SK-N-SH treated with all-trans-retinoic acid at 6 μM for 48 hours (cell line): ENCODE measurements at regions not wholly inside any gene's neighbourhood (a gene's known extent, or its start where the extent isn't known, plus 50 kb on each side); places are given as distances from the start of the nearest gene placed in this dataset.

Source experiments
- ATAC-seq: fragments of 200-7000 bp; cut with Tn5 transposase; 3 replicates; pipeline ENCODE4 v1.9.1; 2020; ENCODE audit warnings: mild to moderate bottlenecking, moderate library complexity
- ARNTL ChIP-seq: fragments of 450-650 bp; formaldehyde crosslinking; IDR thresholded peaks from 2 replicates; pipeline ENCODE4 v1.5.0; 2020; ENCODE audit warnings: low read depth, mild to moderate bottlenecking, moderate library complexity, borderline replicate concordance
- BACH2 ChIP-seq: fragments of 250-450 bp; sonication (Bioruptor Pico); IDR thresholded peaks from 2 replicates; pipeline ENCODE4 v1.9.0; 2021; ENCODE audit warnings: mild to moderate bottlenecking, borderline replicate concordance
- CSDC2 ChIP-seq: fragments of 250-450 bp; sonication (Bioruptor Pico); IDR thresholded peaks from 2 replicates; pipeline ENCODE4 v1.5.0; 2020; ENCODE audit warnings: mild to moderate bottlenecking, moderate library complexity
- ESRRG ChIP-seq: fragments of 250-450 bp; sonication (Bioruptor Pico); IDR thresholded peaks from 2 replicates; pipeline ENCODE4 v1.6.1; 2021; ENCODE audit warnings: mild to moderate bottlenecking
- GLIS3 ChIP-seq: fragments of 250-450 bp; sonication (Bioruptor Pico); IDR thresholded peaks from 2 replicates; pipeline ENCODE4 v1.5.0; 2020; ENCODE audit warnings: mild to moderate bottlenecking, moderate library complexity
- ISL1 ChIP-seq: fragments of 250-450 bp; sonication (Bioruptor Pico); IDR thresholded peaks from 2 replicates; pipeline ENCODE4 v2.1.2; 2022; ENCODE audit warnings: mild to moderate bottlenecking, moderate library complexity
- OSR1 ChIP-seq: fragments of 250-450 bp; sonication (Bioruptor Pico); IDR thresholded peaks from 2 replicates; pipeline ENCODE4 v1.8.0; 2022; ENCODE audit warnings: moderate library complexity, mild to moderate bottlenecking, inconsistent platforms
- PPARA ChIP-seq: fragments of 250-450 bp; sonication (Bioruptor Pico); IDR thresholded peaks from 2 replicates; pipeline ENCODE4 v1.5.0; 2020; ENCODE audit warnings: mild to moderate bottlenecking, borderline replicate concordance
- TCF4 ChIP-seq: fragments of 250-450 bp; sonication (Bioruptor Pico); IDR thresholded peaks from 2 replicates; pipeline ENCODE4 v1.8.0; 2021; ENCODE audit warnings: mild to moderate bottlenecking, moderate library complexity, borderline replicate concordance
- TOX ChIP-seq: fragments of 250-450 bp; sonication (Bioruptor Pico); IDR thresholded peaks from 2 replicates; pipeline ENCODE4 v1.8.0; 2021; ENCODE audit warnings: mild to moderate bottlenecking, moderate library complexity, borderline replicate concordance
- ZC3H10 ChIP-seq: fragments of 250-450 bp; sonication (Bioruptor Pico); IDR thresholded peaks from 2 replicates; pipeline ENCODE4 v1.5.1; 2021; ENCODE audit warnings: mild to moderate bottlenecking, moderate library complexity
- ZFP3 ChIP-seq: fragments of 250-450 bp; sonication (Bioruptor Pico); IDR thresholded peaks from 2 replicates; pipeline ENCODE4 v1.5.0; 2020; ENCODE audit warnings: mild to moderate bottlenecking, moderate library complexity
- ZFP30 ChIP-seq: fragments of 450-650 bp; formaldehyde crosslinking; IDR thresholded peaks from 2 replicates; pipeline ENCODE4 v1.5.0; 2022; ENCODE audit warnings: mild to moderate bottlenecking, moderate library complexity
- ZNF565 ChIP-seq: fragments of 450-650 bp; formaldehyde crosslinking; conservative IDR thresholded peaks from 2 replicates; pipeline ENCODE4 v1.5.0; 2020; ENCODE audit warnings: low read depth, mild to moderate bottlenecking, moderate library complexity
- ZNF70 ChIP-seq: fragments of 450-650 bp; formaldehyde crosslinking; IDR thresholded peaks from 2 replicates; pipeline ENCODE4 v1.5.0; 2020; ENCODE audit warnings: mild to moderate bottlenecking, moderate library complexity
- ZNF8 ChIP-seq: fragments of 450-650 bp; formaldehyde crosslinking; IDR thresholded peaks from 2 replicates; pipeline ENCODE4 v1.5.0; 2020; ENCODE audit warnings: mild to moderate bottlenecking, moderate library complexity
- TF ChIP-seq, protein P1 (sequence below): fragments of 250-450 bp; sonication (Bioruptor Pico); IDR thresholded peaks from 2 replicates; pipeline ENCODE4 v1.5.0; 2020; ENCODE audit warnings: mild to moderate bottlenecking, moderate library complexity
- TF ChIP-seq, protein P2 (sequence below): fragments of 250-450 bp; sonication (Bioruptor Pico); IDR thresholded peaks from 2 replicates; pipeline ENCODE4 v1.8.0; 2021; ENCODE audit warnings: low read depth, mild to moderate bottlenecking, moderate library complexity, borderline replicate concordance
- TF ChIP-seq, protein P3 (sequence below): fragments of 250-450 bp; sonication (Bioruptor Pico); IDR thresholded peaks from 2 replicates; pipeline ENCODE4 v1.5.1; 2021; ENCODE audit warnings: mild to moderate bottlenecking, moderate library complexity
- TF ChIP-seq, protein P4 (sequence below): fragments of 250-450 bp; sonication (Bioruptor Pico); IDR thresholded peaks from 2 replicates; pipeline ENCODE4 v1.5.1; 2020; ENCODE audit warnings: low read depth, mild to moderate bottlenecking, moderate library complexity
- TF ChIP-seq, protein P5 (sequence below): fragments of 250-450 bp; sonication (Bioruptor Pico); IDR thresholded peaks from 2 replicates; pipeline ENCODE4 v1.8.0; 2020; ENCODE audit warnings: mild to moderate bottlenecking, moderate library complexity, borderline replicate concordance

DNA sequence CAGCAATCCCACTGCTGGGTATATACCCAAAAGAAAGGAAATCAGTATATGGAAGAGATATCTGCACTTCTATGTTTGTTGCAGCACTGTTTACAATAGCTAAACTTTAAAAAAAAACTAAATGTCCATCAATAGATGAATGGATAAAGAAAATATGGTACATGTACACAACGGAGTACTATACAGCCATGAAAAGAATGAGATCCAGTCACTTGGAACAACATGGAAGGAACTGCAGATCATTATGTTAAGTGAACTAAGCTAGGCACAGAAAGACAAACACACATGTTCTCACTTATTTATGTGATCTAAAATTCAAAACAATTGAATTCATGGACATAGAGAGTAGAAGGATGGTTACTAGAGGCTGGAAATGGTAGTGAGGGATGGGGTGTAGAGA lies 400.7 kb downstream of the ZNF674 start:
- TF ChIP-seq, protein P1, sequence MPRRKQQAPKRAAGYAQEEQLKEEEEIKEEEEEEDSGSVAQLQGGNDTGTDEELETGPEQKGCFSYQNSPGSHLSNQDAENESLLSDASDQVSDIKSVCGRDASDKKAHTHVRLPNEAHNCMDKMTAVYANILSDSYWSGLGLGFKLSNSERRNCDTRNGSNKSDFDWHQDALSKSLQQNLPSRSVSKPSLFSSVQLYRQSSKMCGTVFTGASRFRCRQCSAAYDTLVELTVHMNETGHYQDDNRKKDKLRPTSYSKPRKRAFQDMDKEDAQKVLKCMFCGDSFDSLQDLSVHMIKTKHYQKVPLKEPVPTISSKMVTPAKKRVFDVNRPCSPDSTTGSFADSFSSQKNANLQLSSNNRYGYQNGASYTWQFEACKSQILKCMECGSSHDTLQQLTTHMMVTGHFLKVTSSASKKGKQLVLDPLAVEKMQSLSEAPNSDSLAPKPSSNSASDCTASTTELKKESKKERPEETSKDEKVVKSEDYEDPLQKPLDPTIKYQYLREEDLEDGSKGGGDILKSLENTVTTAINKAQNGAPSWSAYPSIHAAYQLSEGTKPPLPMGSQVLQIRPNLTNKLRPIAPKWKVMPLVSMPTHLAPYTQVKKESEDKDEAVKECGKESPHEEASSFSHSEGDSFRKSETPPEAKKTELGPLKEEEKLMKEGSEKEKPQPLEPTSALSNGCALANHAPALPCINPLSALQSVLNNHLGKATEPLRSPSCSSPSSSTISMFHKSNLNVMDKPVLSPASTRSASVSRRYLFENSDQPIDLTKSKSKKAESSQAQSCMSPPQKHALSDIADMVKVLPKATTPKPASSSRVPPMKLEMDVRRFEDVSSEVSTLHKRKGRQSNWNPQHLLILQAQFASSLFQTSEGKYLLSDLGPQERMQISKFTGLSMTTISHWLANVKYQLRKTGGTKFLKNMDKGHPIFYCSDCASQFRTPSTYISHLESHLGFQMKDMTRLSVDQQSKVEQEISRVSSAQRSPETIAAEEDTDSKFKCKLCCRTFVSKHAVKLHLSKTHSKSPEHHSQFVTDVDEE = no peak
- TF ChIP-seq ZNF8 (CRISPR knock-in tag) (peak; percentile 35; the same call in 1 of the 2 replicates), BACH2 (CRISPR knock-in tag) (no peak)
- TF ChIP-seq, all 23 proteins: peak for 1
- ATAC-seq = no peak

DNA sequence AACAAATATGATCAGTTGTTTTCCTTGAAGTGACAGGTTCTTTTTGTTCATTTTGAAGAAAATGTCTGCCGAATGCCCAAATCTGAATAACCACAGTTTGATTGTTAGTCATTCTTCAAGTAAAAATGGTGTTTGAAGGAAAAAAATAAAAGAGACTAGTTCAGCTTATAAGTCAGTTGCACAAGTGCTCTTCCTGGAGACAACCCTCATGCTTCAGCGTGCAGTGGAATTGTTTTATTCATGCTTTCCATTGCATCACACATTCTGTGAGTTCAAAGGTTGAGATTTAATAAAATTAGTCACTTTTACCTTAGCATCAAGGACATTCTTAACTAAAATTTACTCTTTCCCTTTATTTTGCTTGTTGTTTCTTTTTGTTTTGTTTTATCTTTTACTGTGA lies 404.9 kb downstream of the ZNF674 start:
- TF ChIP-seq ZNF70 = no peak
- TF ChIP-seq ARNTL (CRISPR knock-in tag) = no peak
- no peak for TF ChIP-seq ZC3H10
- TF ChIP-seq, protein P2, sequence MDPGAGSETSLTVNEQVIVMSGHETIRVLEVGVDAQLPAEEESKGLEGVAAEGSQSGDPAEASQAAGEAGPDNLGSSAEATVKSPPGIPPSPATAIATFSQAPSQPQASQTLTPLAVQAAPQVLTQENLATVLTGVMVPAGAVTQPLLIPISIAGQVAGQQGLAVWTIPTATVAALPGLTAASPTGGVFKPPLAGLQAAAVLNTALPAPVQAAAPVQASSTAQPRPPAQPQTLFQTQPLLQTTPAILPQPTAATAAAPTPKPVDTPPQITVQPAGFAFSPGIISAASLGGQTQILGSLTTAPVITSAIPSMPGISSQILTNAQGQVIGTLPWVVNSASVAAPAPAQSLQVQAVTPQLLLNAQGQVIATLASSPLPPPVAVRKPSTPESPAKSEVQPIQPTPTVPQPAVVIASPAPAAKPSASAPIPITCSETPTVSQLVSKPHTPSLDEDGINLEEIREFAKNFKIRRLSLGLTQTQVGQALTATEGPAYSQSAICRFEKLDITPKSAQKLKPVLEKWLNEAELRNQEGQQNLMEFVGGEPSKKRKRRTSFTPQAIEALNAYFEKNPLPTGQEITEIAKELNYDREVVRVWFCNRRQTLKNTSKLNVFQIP = no peak
- TF ChIP-seq TCF4 (CRISPR knock-in tag) = no peak
- TF ChIP-seq ZFP30 = no peak
- TF ChIP-seq ESRRG = no peak
- TF ChIP-seq, protein P3, sequence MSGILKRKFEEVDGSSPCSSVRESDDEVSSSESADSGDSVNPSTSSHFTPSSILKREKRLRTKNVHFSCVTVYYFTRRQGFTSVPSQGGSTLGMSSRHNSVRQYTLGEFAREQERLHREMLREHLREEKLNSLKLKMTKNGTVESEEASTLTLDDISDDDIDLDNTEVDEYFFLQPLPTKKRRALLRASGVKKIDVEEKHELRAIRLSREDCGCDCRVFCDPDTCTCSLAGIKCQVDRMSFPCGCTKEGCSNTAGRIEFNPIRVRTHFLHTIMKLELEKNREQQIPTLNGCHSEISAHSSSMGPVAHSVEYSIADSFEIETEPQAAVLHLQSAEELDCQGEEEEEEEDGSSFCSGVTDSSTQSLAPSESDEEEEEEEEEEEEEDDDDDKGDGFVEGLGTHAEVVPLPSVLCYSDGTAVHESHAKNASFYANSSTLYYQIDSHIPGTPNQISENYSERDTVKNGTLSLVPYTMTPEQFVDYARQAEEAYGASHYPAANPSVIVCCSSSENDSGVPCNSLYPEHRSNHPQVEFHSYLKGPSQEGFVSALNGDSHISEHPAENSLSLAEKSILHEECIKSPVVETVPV (CRISPR knock-in tag) = no peak
- TF ChIP-seq, protein P4, sequence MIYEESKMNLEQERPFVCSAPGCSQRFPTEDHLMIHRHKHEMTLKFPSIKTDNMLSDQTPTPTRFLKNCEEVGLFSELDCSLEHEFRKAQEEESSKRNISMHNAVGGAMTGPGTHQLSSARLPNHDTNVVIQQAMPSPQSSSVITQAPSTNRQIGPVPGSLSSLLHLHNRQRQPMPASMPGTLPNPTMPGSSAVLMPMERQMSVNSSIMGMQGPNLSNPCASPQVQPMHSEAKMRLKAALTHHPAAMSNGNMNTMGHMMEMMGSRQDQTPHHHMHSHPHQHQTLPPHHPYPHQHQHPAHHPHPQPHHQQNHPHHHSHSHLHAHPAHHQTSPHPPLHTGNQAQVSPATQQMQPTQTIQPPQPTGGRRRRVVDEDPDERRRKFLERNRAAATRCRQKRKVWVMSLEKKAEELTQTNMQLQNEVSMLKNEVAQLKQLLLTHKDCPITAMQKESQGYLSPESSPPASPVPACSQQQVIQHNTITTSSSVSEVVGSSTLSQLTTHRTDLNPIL (CRISPR knock-in tag) = no peak
- TF ChIP-seq ZNF8 (CRISPR knock-in tag) = no peak
- TF ChIP-seq GLIS3 = no peak
- TF ChIP-seq, protein P5, sequence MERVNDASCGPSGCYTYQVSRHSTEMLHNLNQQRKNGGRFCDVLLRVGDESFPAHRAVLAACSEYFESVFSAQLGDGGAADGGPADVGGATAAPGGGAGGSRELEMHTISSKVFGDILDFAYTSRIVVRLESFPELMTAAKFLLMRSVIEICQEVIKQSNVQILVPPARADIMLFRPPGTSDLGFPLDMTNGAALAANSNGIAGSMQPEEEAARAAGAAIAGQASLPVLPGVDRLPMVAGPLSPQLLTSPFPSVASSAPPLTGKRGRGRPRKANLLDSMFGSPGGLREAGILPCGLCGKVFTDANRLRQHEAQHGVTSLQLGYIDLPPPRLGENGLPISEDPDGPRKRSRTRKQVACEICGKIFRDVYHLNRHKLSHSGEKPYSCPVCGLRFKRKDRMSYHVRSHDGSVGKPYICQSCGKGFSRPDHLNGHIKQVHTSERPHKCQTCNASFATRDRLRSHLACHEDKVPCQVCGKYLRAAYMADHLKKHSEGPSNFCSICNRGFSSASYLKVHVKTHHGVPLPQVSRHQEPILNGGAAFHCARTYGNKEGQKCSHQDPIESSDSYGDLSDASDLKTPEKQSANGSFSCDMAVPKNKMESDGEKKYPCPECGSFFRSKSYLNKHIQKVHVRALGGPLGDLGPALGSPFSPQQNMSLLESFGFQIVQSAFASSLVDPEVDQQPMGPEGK (CRISPR knock-in tag) = no peak
- TF ChIP-seq, protein P1 = no peak
- ATAC-seq = no peak

DNA sequence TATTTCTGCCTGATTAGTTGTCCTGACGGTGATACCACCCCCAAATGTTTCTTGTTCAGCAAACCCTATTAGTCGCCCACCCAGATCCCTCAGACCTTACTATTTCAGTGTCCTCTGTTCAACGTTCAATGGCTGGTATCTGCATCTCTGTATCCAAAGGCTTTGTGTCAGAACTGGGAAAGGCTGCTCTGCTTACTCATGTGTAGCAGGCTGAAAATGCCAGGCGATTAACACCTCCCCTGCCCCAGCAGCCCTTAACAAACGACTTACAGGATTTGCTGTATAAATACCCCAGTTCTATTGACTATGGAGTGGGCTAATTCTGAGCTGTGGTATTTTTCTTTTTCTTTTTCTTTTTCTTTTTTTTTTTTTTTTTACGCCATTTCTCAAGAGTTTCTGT lies 415.0 kb downstream of the ZNF674 start:
- ATAC-seq = peak; percentile 38; the same call in 1 of the 3 replicates
- no peak for TF ChIP-seq ZC3H10
- no peak for TF ChIP-seq PPARA
- TF ChIP-seq CSDC2 (CRISPR knock-in tag) = no peak
- no peak for TF ChIP-seq BACH2 (CRISPR knock-in tag)
- no peak for TF ChIP-seq ARNTL (CRISPR knock-in tag)
- TF ChIP-seq ISL1 (CRISPR knock-in tag) = no peak
- TF ChIP-seq ZFP30 = no peak
- TF ChIP-seq ESRRG = no peak
- TF ChIP-seq TOX (CRISPR knock-in tag) = no peak
- TF ChIP-seq, protein P1 = no peak
- TF ChIP-seq ZFP3 = no peak
- no peak for TF ChIP-seq ZNF565
- TF ChIP-seq OSR1 (CRISPR knock-in tag) = no peak
